GM19397 (cell line): ENCODE measurements at regions not wholly inside any gene's neighbourhood (a gene's known extent, or its start where the extent isn't known, plus 50 kb on each side); places are given as distances from the start of the nearest gene placed in this dataset.

Experiments
- ATAC-seq: cut with Tn5 transposase; IDR thresholded peaks from one replicate; pipeline ENCODE4 v1.9.1; 2021; ENCODE audit warnings: mild to moderate bottlenecking, moderate library complexity; ENCODE audit not compliant: unreplicated experiment

DNA sequence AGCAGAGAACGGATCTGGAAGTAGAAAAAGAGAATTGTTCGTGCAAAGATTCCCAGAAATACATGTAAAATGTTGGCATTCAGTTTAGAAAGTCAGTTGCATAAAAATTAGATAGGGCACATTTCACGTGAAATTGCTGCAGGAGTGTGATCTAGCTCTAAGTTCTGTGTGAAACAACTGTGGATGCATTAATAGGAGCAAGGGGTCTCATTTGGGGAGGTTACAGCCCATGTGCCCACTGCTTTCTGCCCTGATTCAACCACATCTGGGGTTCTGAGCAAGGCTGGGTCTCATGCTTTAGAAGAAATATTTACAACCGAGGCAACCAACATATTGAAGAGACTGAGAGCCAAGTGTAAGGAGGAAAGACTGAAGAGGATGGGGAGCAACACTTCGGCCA is 639.0 kb downstream of the BCOR start:
- ATAC-seq: no peak

DNA sequence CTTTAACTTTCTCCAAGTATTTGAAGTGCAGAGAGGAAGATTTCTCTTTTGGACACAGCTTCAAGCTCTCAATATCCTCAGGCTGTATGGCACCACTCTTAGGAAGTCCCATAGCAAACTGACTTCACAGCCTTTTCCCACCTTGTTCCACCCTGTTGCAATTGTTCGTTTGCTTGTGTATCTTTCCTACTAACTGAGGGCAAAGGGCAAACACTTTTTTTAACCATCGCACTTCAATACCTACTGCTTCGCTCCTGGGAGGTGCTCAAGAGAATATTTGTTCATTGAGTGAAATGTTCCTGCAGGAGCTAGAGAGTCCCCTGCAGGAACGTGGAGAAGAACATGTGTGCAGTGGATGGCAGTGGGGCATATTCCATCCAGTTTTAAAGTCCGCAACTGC is 638.6 kb downstream of the BCOR start:
- no peak for ATAC-seq

GRCh38 chrX:39459952-39460351 is 637.8 kb downstream of the BCOR start:
- no peak for ATAC-seq

- ATAC-seq: no peak
Observed at GRCh38 chrX:39460499-39460898, 637.3 kb downstream of the BCOR start.

DNA sequence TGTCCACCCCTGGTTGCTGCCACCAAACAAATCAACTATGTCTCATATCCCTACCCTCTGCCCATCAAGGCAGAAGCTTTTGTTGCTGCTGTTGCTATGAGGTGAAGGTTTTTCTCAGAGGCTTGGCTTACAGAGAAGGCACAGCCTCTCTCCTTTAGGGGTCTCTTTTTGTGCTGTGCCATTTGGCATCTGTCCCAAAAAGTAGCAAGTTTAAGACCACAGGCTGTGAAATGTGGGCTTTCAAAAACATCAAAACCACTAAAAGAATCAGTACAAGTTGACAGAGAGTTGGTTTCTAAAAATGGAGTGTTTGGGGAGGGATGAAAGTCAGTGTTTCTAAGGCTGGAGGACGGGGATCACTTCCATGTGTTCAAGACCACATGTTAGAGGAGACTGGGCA is 634.9 kb downstream of the BCOR start:
- no peak for ATAC-seq

GRCh38 chrX:39464253-39464652 is 633.5 kb downstream of the BCOR start:
- ATAC-seq: no peak

DNA sequence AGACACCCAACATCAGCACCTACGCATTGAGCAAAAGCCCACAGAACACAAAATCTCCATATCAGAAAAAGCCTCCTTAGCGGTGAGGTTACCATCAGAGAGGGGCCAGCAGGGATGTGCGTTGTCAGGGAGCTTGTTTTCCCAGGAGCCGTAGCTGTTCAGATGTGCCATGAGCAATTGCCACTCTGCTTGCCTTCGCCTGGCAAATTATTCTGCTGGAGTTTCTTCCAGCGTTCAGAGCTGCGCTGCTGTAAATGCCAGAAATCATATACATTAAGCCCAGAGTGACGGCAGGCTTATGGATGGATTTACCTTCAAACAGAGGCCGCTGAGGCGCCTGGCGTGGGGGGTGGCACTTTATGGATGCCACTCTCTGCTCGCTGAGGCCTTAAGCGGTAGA is 632.3 kb downstream of the BCOR start:
- no peak for ATAC-seq

DNA sequence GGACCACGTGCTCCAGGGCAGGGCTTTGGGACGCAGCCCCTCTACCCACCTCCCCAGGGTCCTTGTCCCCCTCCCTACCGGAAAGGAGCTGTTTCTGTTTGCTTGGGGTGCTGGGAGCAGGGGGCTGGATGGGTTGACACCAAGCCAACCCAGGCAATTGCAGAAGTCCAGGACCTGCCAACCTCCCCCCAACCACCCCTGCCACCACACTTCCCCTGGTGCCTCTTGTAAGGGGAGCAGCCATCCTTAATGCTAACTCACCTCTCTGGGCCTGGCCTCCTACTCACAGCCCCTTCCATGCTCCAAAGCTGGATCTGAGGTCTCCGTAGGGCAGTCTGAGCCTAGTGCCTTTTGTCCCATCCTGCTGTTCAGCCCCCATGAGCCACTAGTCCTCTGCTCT is 631.9 kb downstream of the BCOR start:
- ATAC-seq: no peak

DNA sequence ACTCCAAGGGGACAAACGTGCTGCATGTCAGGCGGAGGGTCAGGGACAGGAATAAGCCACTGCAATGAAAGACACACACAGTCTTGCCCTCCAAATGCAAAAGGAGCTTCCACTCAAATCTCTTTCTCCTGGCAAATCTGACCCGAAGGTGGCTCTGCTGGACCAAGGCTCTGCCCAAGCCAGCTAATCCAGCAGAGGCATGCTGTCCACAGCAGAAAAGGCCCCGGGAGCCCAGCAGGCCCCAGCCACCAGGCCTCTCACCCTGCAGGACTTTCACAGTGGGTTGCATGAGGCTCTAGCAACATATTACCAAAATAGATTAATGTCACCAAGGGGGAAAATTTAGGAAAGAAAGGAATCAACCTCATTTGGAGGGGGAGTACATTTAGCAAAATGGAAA is 628.6 kb downstream of the BCOR start:
- ATAC-seq: no peak

DNA sequence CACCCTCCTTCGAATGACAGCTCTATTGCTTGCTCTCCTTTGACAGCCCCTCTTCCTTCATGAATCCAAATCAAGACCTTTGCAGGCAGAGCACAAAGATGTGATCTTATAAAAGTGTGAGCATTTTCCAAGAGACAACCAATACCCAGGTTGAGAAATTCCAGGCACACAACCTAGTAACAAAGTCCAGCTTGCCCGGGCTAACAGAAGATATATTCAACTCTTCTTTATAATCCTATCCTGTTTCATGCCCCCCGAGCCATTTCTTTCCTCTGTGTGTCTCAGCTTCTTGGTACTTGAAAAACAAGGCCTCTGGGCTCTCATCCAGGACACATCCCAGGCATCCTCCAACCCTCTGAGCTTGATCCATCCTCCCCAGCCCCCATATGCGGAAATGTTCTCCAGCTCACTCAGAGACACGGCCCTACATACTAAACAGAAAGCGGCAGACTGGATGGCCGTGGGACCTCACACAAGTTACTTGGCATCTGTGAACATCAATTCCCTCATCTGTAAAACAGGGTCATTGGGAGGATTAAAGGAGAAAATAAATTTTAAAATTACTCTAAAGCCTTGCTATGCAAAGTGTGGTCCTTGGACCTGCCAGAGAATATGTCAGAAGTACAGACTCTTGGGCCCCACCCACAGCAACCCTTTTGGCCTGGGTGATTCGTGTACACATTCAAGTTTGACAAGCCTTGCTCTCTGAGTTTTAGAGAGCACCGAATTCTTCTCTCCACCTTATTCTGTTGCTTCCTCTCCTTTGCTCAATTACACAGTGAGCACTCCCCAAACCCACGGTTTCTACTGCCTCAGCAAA is 627.0 kb downstream of the BCOR start:
- ATAC-seq: no peak

- ATAC-seq: no peak
Observed at GRCh38 chrX:39472161-39472560, 625.6 kb downstream of the BCOR start.

- ATAC-seq: no peak
Observed at GRCh38 chrX:39473812-39474211, 623.9 kb downstream of the BCOR start.

DNA sequence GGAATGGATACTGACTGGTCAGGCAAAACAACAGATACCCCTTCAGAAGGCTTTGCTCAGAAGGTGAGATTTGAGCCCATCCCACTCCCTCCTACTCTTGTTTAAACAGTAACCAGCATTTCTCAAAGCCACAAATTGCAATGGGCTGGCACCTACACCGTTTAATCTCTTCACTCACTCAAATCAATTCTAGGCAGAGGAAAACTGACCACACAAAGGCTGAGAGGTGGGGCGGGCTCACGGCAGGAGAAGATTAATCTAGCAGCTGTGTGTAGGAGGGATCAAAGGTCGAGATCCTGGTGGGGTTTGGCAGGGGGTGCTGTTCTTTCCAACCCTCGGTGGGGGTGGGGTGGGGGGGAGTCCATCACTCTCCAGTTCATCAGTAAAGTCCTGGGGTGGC is 622.4 kb downstream of the BCOR start:
- ATAC-seq: no peak

- ATAC-seq: no peak
Observed at GRCh38 chrX:39476604-39477021, 621.1 kb downstream of the BCOR start.

DNA sequence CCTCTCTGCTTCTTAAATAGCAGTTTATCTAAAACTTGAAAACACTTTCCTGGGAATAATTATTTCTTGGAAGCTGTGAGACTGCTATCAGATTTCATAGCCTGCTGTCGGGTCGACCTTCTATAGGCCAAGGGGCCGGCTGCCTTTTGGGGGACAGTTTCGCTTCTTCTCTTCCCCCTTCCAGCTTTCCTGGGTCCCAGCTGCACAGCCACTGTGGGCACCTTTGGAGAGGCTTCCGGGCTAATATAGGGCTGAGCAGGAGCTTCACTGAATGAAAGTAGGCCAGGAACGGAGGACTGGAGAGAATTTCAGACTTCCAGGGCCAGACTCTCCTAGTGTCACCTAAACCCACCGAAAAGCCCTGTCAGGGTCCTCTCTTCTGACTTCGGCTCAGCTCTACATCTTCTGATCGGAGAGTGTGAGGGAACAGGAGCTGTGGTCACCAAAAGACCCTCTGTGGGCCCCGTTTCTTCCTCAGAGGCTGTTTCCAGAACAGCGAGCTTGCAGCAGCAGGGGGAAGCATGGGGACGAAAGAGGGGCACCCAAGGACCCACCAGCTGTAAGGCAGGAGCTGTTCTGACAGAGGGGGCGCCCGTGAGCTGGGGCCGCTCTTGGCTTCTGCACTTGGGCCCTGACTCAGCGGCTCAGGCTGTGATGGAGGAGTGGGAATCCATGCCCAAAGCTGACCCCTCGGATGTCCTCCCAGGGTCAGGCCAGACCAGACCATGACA is 620.6 kb downstream of the BCOR start:
- no peak for ATAC-seq

DNA sequence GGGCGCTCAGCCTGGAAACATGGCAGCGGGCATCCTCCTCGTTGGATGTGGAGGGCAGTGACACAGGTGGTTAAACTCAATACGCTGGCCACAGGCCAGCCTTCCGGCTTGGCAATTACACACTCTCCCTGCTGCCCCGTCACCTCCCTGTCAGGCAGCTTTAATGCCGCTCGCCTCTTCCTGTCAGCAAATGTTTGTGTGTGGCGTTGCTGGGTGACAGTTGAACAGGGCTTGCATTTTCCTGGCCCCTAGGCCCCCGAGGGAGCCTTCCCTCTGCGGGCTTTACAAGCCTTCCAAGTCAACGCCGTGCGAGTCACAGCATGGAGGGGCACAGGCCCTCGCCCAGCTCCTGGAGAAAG is 620.0 kb downstream of the BCOR start:
- ATAC-seq: no peak

- ATAC-seq: no peak
Observed at GRCh38 chrX:39479856-39480255, 617.9 kb downstream of the BCOR start.

- no peak for ATAC-seq
Observed at GRCh38 chrX:39480963-39481362, 616.8 kb downstream of the BCOR start.

DNA sequence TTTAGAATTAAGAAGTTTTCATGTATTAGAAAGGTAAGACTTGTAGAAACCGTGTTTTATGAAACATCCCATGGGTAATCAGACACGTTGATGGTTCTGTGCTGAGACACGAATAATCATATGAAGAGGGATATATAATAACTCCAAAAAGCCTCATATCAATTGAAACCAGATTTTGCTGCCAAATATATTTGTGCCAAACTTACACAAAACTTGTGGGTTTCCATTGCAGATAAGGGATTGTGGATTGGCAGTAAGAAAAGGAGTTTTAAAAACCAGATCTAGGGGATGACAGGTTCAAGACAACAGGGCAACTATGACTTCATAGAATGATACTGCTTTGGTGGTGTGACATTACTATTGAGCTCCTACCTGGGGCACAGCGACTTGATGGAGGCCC is 616.1 kb downstream of the BCOR start:
- ATAC-seq: no peak

DNA sequence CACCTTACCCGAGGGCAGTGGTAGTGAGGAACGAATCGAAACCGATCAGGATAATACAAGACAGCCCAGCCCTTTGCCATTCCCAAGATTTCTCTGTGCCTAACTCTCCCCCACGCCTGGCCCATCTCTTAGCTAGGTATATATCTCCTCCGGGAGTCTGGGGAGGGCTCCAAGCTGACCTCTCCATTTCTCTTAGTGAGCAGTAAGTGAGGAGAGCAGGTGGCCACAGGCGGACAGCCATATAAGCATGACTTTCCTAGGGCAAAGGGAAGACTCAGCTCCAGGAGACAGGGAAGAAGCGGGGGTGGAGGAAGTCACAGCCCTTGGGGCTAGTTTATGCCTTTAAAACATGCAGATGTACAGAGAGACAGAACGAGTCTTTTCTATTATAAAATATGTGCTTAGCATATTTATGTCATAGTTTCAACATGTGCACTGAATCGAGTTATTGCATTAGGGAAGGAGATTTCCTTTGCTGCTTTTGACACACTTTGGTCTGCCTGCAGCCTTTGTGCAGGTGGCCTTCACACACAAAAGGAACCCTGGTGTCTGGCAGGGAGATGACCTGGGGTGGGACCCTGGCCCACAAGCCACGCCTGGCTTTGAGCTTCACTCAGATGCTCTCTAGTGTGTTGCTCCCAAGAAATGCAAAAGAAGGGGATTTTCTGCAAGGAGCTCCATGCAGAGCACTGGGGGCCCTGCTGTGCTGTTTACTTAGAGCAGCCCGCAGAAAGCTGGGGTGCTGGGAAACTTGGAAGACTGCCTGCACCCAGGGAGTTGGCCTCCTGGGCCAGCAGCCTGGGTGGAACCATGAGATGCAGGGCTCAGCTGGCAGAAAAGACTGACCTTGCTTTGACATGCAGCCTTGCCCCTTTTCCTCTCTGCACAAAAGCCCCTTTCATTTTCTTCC is 613.3 kb downstream of the BCOR start:
- ATAC-seq: no peak

DNA sequence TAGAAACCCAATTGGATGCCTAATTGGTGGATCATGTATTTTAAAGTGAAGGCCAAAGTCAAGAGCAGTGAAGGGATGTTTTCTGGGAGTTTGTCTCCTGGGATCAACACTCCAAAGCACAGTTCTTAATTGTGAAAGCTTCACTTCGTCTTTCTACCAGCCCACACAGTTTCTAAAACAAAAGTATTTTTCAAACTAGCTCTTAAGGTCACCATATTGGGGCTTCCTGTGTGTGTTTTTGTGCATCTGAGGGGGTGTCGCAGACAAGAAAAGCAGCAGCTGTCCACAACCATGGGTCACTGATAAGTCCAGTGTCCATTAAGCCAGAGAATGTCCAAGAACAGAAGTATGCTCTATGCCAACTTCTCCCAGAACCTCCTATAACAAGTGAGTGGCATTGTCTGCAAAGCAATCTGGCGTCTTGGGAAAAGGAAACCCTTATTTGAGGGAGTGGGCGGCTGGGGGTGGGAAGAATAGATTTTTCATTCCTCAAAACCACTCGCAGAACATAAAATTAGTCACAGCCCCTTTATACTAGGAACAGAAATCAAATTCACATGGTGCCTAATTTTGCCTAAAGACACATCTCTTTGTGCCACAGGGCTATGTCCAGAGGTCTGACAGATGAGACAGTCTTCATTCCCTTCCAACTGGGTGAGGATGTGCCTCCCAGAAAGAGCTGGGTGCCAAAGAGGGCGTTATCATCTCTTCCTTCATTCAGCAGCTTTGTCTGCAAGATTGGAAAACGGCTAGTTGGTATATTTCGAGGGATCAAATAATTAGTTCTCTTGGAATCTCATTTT is 610.4 kb downstream of the BCOR start:
- ATAC-seq: no peak
